H1 (cell line): ENCODE measurements at regions not wholly inside any gene's neighbourhood (a gene's known extent, or its start where the extent isn't known, plus 50 kb on each side); places are given as distances from the start of the nearest gene placed in this dataset.

ENCODE experiments used
- BCL11A ChIP-seq, 2 experiments: IDR thresholded peaks; one replicate each; pipeline ENCODE4 v1.6.1; 2011; ENCODE audit warnings: low read depth in 2 of 2, low read length in 2 of 2, mild to moderate bottlenecking in 2 of 2

DNA sequence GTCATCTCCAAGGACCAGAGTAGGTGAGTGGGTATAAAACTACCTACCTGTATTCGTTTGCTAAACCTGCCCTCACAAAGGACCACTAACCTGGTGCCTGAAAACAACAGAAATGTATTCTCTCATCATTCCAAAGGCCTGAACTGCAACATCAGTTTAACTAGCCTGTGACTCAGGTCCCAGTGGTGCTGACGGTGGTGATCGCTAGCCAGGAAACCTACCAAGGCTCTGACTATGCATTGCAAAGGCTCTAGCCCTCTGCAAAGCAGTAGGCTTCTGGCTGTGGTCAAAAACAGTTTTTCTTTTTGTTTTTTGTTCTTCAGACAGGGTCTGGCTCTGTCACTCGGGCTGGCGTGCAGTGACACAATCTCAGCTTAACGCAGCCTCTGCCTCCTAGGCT is 107.5 kb downstream of the NPTX2 start (continued):
- no peak for TF ChIP-seq BCL11A (IDR thresholded peaks at IDR 0.05; ENCODE audit: low read depth in 2 of 2, low read length in 2 of 2)
